GM18951 (cell line): ENCODE measurements at regions not wholly inside any gene's neighbourhood (a gene's known extent, or its start where the extent isn't known, plus 50 kb on each side); places are given as distances from the start of the nearest gene placed in this dataset.

Experiments
- POLR2A ChIP-seq: IDR thresholded peaks from 4 replicates; pipeline ENCODE4 v1.6.1; 2011; ENCODE audit warnings: mild to moderate bottlenecking; ENCODE audit not compliant: insufficient read length, insufficient read depth; ENCODE audit errors: extremely low read depth
- in situ Hi-C: fragments of 300-500 bp; cut with MboI; formaldehyde crosslinking; loops from one replicate; pipeline ENCODE4 v1.12.0; 2022; ENCODE audit warnings: low sequenced_read_pairs, mixed read lengths, inconsistent platforms; ENCODE audit not compliant: unreplicated experiment

DNA sequence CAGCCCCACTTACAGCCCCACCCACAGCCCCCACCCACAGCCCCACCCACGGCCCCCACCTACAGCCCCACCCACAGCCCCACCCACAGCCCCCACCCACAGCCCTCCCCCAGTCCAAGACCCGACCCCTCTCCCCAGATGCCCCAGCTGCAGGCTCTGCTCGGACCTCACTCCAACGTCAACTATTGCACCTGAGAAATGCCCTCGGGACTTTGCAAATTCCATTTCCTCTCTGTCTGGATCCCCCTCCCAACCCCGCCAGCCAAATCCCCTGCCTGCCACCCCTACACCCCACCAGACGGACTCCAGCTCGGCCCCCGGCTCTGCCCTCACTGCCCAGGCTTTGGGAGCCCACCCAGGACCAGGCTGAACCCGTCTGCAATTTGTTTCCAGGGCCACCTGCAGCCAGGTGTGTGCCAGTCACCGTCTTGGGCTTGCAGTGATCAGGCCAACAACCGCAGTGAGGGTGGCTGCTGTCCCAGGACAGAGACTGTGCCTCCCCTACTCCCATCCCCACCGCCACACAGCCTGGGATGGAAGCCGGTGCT lies 662.8 kb downstream of the BRD1 start:
- TF ChIP-seq POLR2A: no peak
- in situ Hi-C loops: no loop called here

DNA sequence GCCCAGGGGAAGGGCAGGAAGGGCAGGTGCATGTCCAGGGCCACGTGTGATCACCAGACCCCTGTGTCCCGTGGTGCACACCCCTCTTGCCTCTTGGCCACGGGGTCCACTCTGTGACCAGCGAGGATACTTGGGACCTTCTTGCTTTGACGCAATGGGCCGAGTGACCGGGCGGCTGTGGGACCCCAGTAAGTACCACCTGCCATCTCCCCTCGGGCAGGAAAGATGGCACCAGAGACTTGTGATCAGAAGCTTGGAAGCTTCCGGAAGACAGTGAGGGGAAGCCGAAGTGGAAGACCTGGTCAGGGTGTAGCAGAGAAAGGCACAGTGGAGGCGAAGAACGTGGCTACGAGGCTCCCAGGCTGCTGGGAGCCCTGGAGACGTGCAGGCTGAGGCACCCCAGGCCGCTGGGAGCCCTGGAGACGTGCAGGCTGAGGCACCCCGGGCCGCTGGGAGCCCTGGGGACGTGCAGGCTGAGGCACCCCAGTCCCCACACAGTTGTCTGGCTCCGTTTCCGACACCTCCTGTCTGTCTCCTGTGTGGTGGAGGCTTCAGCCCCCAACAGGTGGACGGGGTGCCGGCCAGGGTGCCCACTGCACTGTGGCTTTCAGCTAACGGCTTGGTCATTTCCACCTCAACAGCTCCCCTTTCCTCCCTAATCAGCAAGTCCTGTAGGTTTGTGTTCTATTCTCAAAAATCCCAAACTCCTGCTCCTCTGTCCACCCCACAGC lies 663.5 kb downstream of the BRD1 start:
- no peak for TF ChIP-seq POLR2A
- in situ Hi-C loops: no loop called here

DNA sequence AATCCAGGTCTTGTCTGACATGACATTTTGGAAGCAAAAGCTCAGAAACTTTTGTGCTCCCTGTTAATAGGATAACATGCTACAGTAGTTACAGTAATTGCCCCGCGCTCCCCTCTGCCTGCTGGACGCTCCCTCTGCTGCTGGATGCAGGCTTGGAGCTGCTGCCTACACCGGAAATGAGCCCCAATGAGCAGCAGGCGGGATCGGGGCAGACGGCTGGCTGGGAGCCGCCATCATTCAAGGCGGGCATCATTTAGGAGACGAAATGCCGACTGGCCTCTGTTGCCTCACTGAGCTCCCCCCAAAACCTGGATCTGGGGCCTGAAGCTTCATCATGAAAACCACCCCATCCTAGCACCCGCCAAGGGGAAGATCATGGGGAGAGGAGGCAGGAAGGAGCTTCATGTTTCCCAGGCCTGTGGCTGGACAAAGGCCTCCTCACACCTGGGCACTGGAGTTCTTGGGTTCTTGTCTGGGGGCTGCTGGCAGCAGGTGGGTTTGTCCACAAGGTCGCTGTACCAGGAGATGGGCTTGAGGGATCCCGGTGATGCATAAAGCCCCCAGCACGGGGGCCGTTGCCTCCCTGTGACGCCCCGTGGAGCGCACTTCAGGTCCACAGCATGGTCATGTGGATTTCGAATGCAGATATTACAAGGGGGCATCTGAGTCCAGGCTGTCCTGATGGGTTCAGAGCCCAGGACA lies 664.3 kb downstream of the BRD1 start:
- in situ Hi-C loops: no loop called here
- TF ChIP-seq POLR2A: no peak

DNA sequence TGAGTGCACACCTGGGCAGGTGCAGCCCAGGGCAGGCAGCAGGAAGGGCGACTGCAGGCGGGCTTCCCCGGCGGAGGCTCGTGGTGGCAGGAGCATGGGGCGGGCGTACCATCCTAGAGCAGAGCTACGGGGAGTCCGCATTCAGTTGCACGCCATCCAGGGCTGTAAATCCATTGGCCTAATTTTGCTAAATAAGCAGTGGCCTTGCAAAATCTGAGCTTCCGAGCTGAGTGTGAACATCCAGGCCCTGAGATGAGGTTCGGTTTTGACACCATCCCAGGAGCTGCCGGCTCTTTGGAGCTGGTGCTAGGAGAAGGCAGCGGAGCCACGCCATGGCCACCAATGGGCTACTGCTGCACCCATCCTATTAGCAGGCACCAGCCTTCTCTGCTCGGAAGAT lies 664.8 kb downstream of the BRD1 start:
- no peak for TF ChIP-seq POLR2A
- in situ Hi-C loops: no loop called here

DNA sequence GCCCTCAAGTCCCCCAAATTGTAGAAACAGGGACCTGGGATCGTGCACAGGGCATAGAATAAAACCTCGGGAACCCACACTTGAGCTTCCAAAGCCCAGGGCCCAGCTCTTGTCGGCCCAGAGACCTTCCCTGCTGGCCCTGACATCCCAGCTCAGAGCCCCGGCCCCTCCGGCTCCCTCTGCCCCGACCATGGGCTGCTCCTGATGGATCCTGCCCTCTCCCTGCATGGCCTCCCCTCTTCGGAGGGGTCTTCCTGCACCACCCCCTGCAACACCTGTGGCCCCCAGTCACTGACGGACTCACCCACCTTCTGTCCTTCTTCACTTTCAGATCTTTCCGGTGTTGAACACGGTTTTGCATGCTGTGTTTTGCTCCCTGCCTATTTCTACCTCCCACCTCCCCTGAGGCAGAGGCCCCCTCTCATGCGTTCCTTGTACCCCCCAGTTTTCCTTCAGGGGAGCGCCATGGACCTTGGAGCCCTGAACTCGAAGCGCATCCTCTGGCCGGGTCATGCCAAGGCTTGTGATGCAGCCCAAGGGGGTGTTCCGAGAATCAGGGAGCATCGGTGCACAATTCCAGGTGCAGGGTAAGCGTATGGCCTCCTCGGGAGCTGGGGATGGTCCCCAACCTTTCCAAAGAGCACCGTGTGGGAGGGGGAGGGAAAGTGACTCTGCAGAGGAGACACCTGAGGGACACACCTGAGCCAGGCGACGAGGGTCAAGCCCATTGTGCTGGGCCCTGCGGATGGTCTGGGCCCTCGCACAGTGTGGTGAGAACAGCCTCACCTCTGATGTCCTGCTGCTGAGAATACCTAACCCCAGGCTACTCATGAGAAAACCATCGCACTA lies 666.4 kb downstream of the BRD1 start:
- in situ Hi-C loops: no loop called here

DNA sequence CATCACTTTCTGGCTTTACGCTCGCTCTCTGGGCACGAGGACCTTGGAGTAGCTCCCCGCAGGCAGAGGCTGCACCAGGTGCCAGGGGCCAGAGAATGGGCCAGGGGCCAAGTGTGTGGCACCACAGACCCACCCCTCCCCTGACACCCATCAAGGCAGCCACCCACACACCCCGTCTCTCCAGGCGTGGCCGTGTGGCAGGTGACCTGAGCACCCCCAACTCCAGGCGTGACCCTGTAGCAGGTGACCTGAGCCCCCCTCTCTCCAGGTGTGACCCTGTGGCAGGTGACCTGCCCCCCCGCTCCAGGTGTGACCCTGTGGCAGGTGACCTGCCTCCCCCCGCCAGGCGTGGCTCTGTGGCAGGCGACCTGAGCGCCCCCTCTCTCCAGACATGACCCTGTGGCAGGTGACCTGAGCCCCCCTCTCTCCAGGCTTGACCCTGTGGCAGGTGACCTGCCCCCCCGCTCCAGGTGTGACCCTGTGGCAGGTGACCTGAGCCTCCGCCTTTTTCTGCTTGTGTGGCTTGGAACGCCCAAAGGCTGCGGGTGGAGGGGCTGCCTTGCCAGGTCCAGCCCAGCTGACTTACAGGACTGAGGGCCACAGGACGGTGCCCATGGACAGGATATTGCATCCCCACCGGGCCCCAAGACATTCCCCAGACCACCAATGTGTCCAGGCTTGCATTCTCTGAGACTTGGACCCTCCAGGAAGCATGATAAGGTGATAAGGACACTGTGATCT lies 667.2 kb downstream of the BRD1 start:
- no peak for TF ChIP-seq POLR2A
- in situ Hi-C loops: no loop called here

More for the DNA sequence above, 666.4 kb downstream of the BRD1 start:
- TF ChIP-seq POLR2A: no peak

DNA sequence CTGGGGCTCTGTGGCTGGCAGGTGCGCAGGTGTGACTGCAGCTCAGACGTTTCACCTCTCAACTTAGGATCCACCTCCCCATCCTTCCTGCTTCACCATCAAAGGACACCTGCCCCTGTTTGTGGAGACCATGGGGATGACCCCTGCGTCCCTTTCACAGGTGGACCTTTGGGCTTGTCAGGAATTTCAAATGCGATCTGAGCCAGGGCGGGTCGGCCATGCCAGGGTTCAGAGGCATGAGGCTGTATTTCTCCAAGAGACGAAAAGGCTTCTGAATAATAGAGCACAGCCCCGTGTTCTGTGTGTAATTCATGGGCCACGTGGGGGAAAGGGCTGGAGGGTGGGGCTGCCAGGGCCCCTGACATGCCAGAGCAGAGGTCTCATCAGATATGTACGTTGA lies 668.0 kb downstream of the BRD1 start:
- no peak for TF ChIP-seq POLR2A
- in situ Hi-C loops: no loop called here

DNA sequence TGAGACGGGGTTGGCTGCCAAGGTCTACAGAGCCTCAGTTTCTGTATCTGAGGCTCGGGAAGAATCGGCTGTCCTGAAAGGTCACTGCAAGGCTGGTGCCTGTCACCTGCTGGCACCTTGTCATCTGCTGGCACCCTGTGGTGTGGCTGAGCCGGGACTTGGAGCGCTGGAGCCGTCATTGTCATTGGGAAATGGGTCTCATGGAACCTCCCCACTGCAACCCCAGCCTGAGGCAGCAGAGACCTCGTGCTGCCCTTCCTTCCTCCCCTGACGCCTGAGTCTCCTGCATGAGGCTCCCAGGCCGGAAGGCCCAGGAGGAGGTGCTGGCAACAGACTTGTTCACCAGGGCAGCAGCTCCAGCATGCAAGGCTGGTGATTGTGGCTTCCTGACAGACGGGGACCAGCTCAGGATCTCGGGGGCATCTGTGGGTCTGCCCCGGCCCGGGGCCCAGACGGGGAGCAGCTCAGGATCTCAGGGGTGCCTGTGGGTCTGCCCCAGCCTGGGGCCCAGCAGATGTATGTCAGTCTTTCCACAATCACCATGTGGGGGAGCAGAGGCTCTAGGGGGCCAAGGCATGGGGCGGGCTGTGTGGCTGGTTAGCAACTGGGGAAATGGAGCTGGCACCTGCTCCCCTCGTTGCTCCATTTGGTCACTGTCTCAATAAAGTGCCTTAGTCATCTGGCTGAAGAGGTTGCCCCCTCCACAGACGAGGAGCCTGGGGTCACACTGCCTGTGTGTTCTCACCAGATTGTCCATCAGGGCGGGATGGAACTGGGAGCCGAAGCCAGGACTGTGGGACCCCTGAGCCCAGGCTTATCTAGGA lies 668.7 kb downstream of the BRD1 start:
- in situ Hi-C loops: no loop called here
- TF ChIP-seq POLR2A: no peak

DNA sequence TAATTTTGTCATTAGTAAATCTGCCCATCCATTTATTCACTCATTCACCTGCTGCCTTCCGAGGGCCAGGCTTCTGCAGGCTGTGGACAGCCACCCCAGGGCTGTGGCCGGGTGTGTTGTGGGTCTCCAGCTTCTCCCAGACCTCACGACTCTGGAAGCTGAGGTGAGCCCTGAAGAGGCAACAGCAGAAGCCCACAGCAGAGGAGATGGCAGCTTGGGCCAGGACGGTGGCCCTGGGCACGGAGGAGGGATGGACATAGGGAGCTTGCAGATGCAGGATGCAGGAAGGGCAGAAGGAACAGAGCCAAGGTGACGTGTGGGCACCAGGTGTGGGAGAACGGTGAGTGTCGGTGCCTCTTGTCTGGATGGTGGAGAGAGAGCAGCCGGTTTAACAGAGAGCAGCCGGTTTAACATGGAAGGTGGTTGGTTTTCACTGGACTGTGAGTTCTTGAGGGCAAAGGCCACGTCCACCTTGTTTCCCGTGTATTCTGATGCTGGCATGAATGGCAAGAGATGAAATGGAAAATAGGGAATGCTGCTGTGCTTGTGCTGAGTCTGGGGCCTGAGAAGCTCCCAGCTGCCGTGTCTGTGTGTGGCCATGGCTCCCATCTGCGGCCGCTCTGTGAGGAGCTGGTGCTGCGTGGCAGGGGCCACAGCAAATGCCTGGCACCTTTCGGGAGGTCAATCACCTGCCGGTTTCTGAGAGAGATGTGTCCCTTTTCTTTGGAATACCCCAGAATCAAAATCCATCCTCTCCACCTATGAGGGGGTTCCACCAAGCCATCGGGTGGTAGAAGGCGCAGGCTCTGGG lies 669.9 kb downstream of the BRD1 start:
- in situ Hi-C loops: no loop called here
- no peak for TF ChIP-seq POLR2A

DNA sequence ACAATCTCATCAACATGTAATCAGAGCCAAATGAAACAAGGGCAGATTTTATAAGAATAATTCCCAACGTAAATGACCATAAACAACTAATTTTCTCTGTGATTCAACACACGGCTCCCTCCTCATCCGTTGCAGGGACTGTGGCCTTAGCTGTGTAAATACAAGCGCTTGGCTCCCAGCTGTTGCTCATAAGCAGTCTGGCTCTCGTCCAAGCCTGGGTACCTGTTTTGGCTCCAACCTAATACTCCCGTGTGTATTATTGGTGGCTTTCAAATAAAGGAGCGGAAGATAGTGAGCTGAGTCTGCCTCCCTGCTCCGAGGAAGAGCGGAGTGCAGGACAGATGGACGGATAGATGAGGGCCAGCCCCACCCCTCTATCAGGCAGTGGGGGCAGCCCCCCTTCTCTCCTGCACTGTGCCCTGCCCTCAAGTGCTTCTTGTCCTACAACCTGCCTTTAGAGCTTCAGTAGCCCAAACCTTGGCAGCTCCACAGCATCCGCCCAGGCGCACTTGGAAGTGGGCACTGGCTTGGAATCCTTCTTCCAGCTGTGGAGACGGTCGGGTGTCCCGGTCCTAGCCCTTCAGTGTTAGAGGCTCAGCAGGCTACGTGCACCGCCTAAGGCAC lies 670.9 kb downstream of the BRD1 start:
- no peak for TF ChIP-seq POLR2A
- in situ Hi-C loops: no loop called here

DNA sequence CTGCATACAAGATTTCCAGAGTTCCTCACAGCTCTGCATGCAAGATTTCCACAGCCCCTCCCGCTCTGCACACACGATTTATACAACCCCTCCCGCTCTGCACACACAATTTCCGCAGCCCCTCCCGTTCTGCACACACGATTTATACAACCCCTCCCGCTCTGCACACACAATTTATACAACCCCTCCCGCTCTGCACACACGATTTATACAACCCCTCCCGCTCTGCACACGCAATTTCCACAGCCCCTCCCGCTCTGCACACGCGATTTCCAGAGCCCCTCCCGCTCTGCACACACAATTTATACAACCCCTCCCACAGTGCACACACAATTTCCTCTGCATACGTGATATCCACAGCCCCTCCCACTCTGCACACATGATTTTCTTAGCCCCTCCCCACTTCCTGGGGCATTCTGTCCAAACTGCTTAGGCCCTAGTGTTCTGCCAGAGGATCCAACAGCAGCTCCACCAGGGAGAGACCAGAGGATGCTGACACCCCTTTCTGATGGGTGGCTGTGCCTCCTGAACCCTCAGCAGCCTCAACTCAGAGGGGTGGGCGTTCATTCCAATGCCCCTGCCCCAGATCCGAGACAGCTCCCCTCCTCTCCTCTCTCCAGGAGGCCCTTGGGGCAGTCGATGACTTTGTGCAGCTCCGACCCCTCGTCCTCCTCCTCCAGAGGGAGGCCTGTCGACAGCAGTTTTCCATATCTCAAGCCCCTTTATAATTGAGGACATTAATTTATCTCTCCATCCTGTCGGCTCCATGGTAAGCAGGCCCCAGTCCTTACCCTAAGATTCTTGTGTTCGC lies 671.7 kb downstream of the BRD1 start:
- TF ChIP-seq POLR2A: no peak
- in situ Hi-C loops: no loop called here
